ENCODE measurements at regions not wholly inside any gene's neighbourhood (a gene's known extent, or its start where the extent isn't known, plus 50 kb on each side); places are given as distances from the start of the nearest gene placed in this dataset.

GRCh38 chr5:135680713-135681112 lies 101.9 kb upstream of the CXCL14 start:
- in situ Hi-C loops (cut with MboI; ENCODE audit: low pct_ligation_motif_present in 1 of 4, low pct_unique_long_range_greater_than_20kb in 1 of 4, low sequenced_read_pairs in 3 of 4), result no loop called here
- no peaks in the 10 kb centered on the region for H3K27me3 ChIP-seq
- H3K4me3 ChIP-seq, result no peak overlapping the region
- no peaks in the 10 kb centered on the region for H3K36me3 ChIP-seq
- no peak for DNase-seq
- no peak for TF ChIP-seq POLR2AphosphoS5 (IDR thresholded peaks at IDR 0.05)
- TF ChIP-seq POLR2A (IDR thresholded peaks at IDR 0.05), result no peak
- TF ChIP-seq EP300 (IDR thresholded peaks at IDR 0.05; ENCODE audit: low read depth), result no peak
- no peak for TF ChIP-seq CTCF (IDR thresholded peaks at IDR 0.05)
- intact Hi-C loops (cut with DNase I; ENCODE audit: low total_unique reads), result no loop called here
- peaks cover 4 to 10% of the 10 kb centered on the region in 2 donors for H3K9me3 ChIP-seq
- no peaks in the 10 kb centered on the region for H3K4me1 ChIP-seq
- H3K27ac ChIP-seq, result no peak overlapping the region
- WGBS, 2 donors (ENCODE audit: low coverage in 1 of 2), result 88 to 94% methylated on average over 5 of the region's 5 CpGs

GRCh38 chr5:135678640-135679268 lies 100.0 kb upstream of the CXCL14 start:
- H3K4me3 ChIP-seq, result no peak overlapping the region
- intact Hi-C loops (cut with DNase I; ENCODE audit: low total_unique reads), result no loop called here
- peaks cover 7 to 10% of the 10 kb centered on the region in 2 donors for H3K9me3 ChIP-seq
- no peaks in the 10 kb centered on the region for H3K27me3 ChIP-seq
- DNase-seq, result no peak
- 86 to 88% methylated on average over 1 to 2 of the region's 2 CpGs for WGBS, 2 donors (ENCODE audit: low coverage in 1 of 2)
- no peaks in the 10 kb centered on the region for H3K36me3 ChIP-seq
- H3K4me1 ChIP-seq, result no peaks in the 10 kb centered on the region
- in situ Hi-C loops (cut with MboI; ENCODE audit: low pct_ligation_motif_present in 1 of 4, low pct_unique_long_range_greater_than_20kb in 1 of 4, low sequenced_read_pairs in 3 of 4), result no loop called here
- TF ChIP-seq POLR2A (IDR thresholded peaks at IDR 0.05) (no peak), CTCF (IDR thresholded peaks at IDR 0.05) (no peak), POLR2AphosphoS5 (IDR thresholded peaks at IDR 0.05) (no peak), EP300 (IDR thresholded peaks at IDR 0.05; ENCODE audit: low read depth) (no peak)
- H3K27ac ChIP-seq, result no peak overlapping the region

- no peak for DNase-seq
- no peaks in the 10 kb centered on the region for H3K4me1 ChIP-seq
- H3K4me3 ChIP-seq, result no peak overlapping the region
- 54 to 67% methylated on average over 3 of the region's 3 CpGs for WGBS, 2 donors (ENCODE audit: low coverage in 1 of 2)
- in situ Hi-C loops (cut with MboI; ENCODE audit: low pct_ligation_motif_present in 1 of 4, low pct_unique_long_range_greater_than_20kb in 1 of 4, low sequenced_read_pairs in 3 of 4), result no loop called here
- TF ChIP-seq POLR2A (IDR thresholded peaks at IDR 0.05) (no peak), EP300 (IDR thresholded peaks at IDR 0.05; ENCODE audit: low read depth) (no peak), CTCF (IDR thresholded peaks at IDR 0.05) (no peak), POLR2AphosphoS5 (IDR thresholded peaks at IDR 0.05) (no peak)
- no peaks in the 10 kb centered on the region for H3K36me3 ChIP-seq
- intact Hi-C loops (cut with DNase I; ENCODE audit: low total_unique reads), result no loop called here
- no peak overlapping the region for H3K27ac ChIP-seq
- peaks cover 0 to 3% of the 10 kb centered on the region in 2 donors for H3K9me3 ChIP-seq
- H3K27me3 ChIP-seq, result no peaks in the 10 kb centered on the region
Measured at GRCh38 chr5:135671966-135672365, 93.2 kb upstream of the CXCL14 start.

GRCh38 chr5:135671052-135671705 lies 92.4 kb upstream of the CXCL14 start:
- in situ Hi-C loops (cut with MboI; ENCODE audit: low pct_ligation_motif_present in 1 of 4, low pct_unique_long_range_greater_than_20kb in 1 of 4, low sequenced_read_pairs in 3 of 4), result no loop called here
- no peaks in the 10 kb centered on the region for H3K4me1 ChIP-seq
- intact Hi-C loops (cut with DNase I; ENCODE audit: low total_unique reads), result no loop called here
- no peaks in the 10 kb centered on the region for H3K27me3 ChIP-seq
- 50 to 67% methylated on average over 1 to 5 of the region's 5 CpGs for WGBS, 2 donors (ENCODE audit: low coverage in 1 of 2)
- no peak for DNase-seq
- H3K4me3 ChIP-seq, result no peak overlapping the region
- H3K27ac ChIP-seq, result no peak overlapping the region
- no peaks in the 10 kb centered on the region for H3K36me3 ChIP-seq
- TF ChIP-seq POLR2AphosphoS5 (IDR thresholded peaks at IDR 0.05) (no peak), CTCF (IDR thresholded peaks at IDR 0.05) (no peak), EP300 (IDR thresholded peaks at IDR 0.05; ENCODE audit: low read depth) (no peak), POLR2A (IDR thresholded peaks at IDR 0.05) (no peak)
- H3K9me3 ChIP-seq, result peaks cover 0 to 3% of the 10 kb centered on the region in 2 donors
